ENCODE measurements at regions not wholly inside any gene's neighbourhood (a gene's known extent, or its start where the extent isn't known, plus 50 kb on each side); places are given as distances from the start of the nearest gene placed in this dataset.

GRCh38 chr20:60664106-60664505, 588.0 kb upstream of the CDH4 start:
- Histone ChIP-seq H3K27ac (no peak overlapping the region), H3K4me3 (no peak overlapping the region), H3K36me3 (no peaks in the 10 kb centered on the region), H3K9me3 (no peaks in the 10 kb centered on the region), H3K27me3 (peaks cover 0 to 18% (median 0%) of the 10 kb centered on the region in 3 donors), H3K4me1 (no peaks in the 10 kb centered on the region)
- no peak for TF ChIP-seq POLR2A (IDR thresholded peaks at IDR 0.05)
- intact Hi-C loops (cut with DNase I; ENCODE audit: low total_unique reads), result no loop called here
- 77 to 88% (median 83%) methylated on average over 5 of the region's 5 CpGs for WGBS, 5 donors
- DNase-seq, result no peak

- no peak overlapping the region for H3K27ac ChIP-seq
- 63 to 80% (median 75%) methylated on average over 6 of the region's 6 CpGs for WGBS, 5 donors
- no peak for DNase-seq
- H3K36me3 ChIP-seq, result no peaks in the 10 kb centered on the region
- TF ChIP-seq CTCF (IDR thresholded peaks at IDR 0.05) (no peak), EP300 (IDR thresholded peaks at IDR 0.05) (no peak), POLR2AphosphoS5 (IDR thresholded peaks at IDR 0.05) (no peak), POLR2A (IDR thresholded peaks at IDR 0.05) (no peak)
- no peaks in the 10 kb centered on the region for H3K4me1 ChIP-seq
- H3K27me3 ChIP-seq, result peaks cover 0 to 27% (median 0%) of the 10 kb centered on the region in 3 donors
- H3K9me3 ChIP-seq, result no peaks in the 10 kb centered on the region
- no peak overlapping the region for H3K4me3 ChIP-seq
- intact Hi-C loops (cut with DNase I; ENCODE audit: low total_unique reads), result no loop called here
Measured at GRCh38 chr20:60667641-60668040, 584.4 kb upstream of the CDH4 start.

GRCh38 chr20:60669211-60669610, 582.9 kb upstream of the CDH4 start:
- TF ChIP-seq POLR2A (IDR thresholded peaks at IDR 0.05), result no peak
- TF ChIP-seq EP300 (IDR thresholded peaks at IDR 0.05), result no peak
- TF ChIP-seq POLR2AphosphoS5 (IDR thresholded peaks at IDR 0.05), result no peak
- TF ChIP-seq CTCF (IDR thresholded peaks at IDR 0.05), result no peak
- Histone ChIP-seq H3K4me1 (no peaks in the 10 kb centered on the region), H3K4me3 (no peak overlapping the region), H3K27ac (no peak overlapping the region), H3K27me3 (peaks cover 0 to 18% (median 0%) of the 10 kb centered on the region in 3 donors), H3K36me3 (no peaks in the 10 kb centered on the region), H3K9me3 (no peaks in the 10 kb centered on the region)
- 78 to 88% (median 82%) methylated on average over 7 of the region's 7 CpGs for WGBS, 5 donors
- intact Hi-C loops (cut with DNase I; ENCODE audit: low total_unique reads), result no loop called here
- no peak for DNase-seq

GRCh38 chr20:60676011-60676410, 576.0 kb upstream of the CDH4 start:
- H3K27me3 ChIP-seq, result peaks cover 0 to 28% (median 0%) of the 10 kb centered on the region in 3 donors
- DNase-seq, result no peak
- no peaks in the 10 kb centered on the region for H3K36me3 ChIP-seq
- H3K27ac ChIP-seq, result no peak overlapping the region
- intact Hi-C loops (cut with DNase I; ENCODE audit: low total_unique reads), result no loop called here
- no peak for TF ChIP-seq POLR2AphosphoS5 (IDR thresholded peaks at IDR 0.05)
- TF ChIP-seq CTCF (IDR thresholded peaks at IDR 0.05), result no peak
- no peak for TF ChIP-seq EP300 (IDR thresholded peaks at IDR 0.05)
- TF ChIP-seq POLR2A (IDR thresholded peaks at IDR 0.05), result no peak
- H3K4me1 ChIP-seq, result no peaks in the 10 kb centered on the region
- no peak overlapping the region for H3K4me3 ChIP-seq
- H3K9me3 ChIP-seq, result no peaks in the 10 kb centered on the region

- WGBS, 5 donors, result 65 to 80% (median 78%) methylated on average over 1 of the region's 1 CpG
- intact Hi-C loops (cut with DNase I; ENCODE audit: low total_unique reads), result no loop called here
- no peak overlapping the region for H3K4me3 ChIP-seq
Measured at GRCh38 chr20:60677819-60678218, 574.2 kb upstream of the CDH4 start.

More at GRCh38 chr20:60677819-60678218, 574.2 kb upstream of the CDH4 start:
- DNase-seq, result no peak
- Histone ChIP-seq H3K27ac (no peak overlapping the region), H3K4me1 (no peaks in the 10 kb centered on the region), H3K9me3 (no peaks in the 10 kb centered on the region), H3K36me3 (no peaks in the 10 kb centered on the region), H3K27me3 (peaks cover 0 to 28% (median 0%) of the 10 kb centered on the region in 3 donors)
- TF ChIP-seq POLR2AphosphoS5 (IDR thresholded peaks at IDR 0.05), result no peak
- no peak for TF ChIP-seq CTCF (IDR thresholded peaks at IDR 0.05)
- no peak for TF ChIP-seq POLR2A (IDR thresholded peaks at IDR 0.05)
- TF ChIP-seq EP300 (IDR thresholded peaks at IDR 0.05), result no peak

Data from stomach (tissue), 8 donors.